Common myeloid progenitor, CD34-positive (primary cell): ENCODE measurements at regions not wholly inside any gene's neighbourhood (a gene's known extent, or its start where the extent isn't known, plus 50 kb on each side); places are given as distances from the start of the nearest gene placed in this dataset.

Experiments used
- CTCF ChIA-PET: fragments of 350-600 bp; sonication (Branson Sonifier 250); formaldehyde crosslinking; loops from one replicate; lab custom pipeline; 2021; ENCODE audit warnings: antibody characterized with exemption; lab: Charles Lee
- POLR2A ChIA-PET: fragments of 350-600 bp; sonication (Branson Sonifier 250); formaldehyde crosslinking; loops from one replicate; lab custom pipeline; 2021; ENCODE audit warnings: antibody characterized with exemption; lab: Charles Lee
- DNase-seq, 3 donors: peaks; one replicate each; pipeline versions ENCODE4 v3.0.0 to v3.0.0-alpha.2; 2013
- H3K27ac ChIP-seq, 2 experiments: 1 replicate in 1 of 2; 2 replicates in 1 of 2; pipeline ENCODE4 v1.7.0; 2013; ENCODE audit warnings: inconsistent platforms in 2 of 2, low read length in 2 of 2, mild to moderate bottlenecking in 2 of 2, low read depth in 1 of 2, moderate library complexity in 1 of 2; ENCODE audit not compliant: severe bottlenecking in 2 of 2, insufficient read depth in 1 of 2, poor library complexity in 1 of 2
- H3K27me3 ChIP-seq, 5 experiments: replicated peaks in 2 of 5; 1 replicate in 3 of 5; 2 replicates in 2 of 5; pipeline versions ENCODE4 v1.6.1 to v1.7.0; 2013; ENCODE audit warnings: low read length in 4 of 5, mild to moderate bottlenecking in 2 of 5, moderate library complexity in 2 of 5, inconsistent platforms in 1 of 5; ENCODE audit not compliant: insufficient read depth in 5 of 5, control insufficient read depth in 4 of 5
- H3K36me3 ChIP-seq, 4 experiments: 1 replicate in 2 of 4; 2 replicates in 2 of 4; pipeline versions ENCODE4 v1.6.1 to v1.7.0; 2013; ENCODE audit warnings: low read length in 3 of 4, control low read depth in 1 of 4, mild to moderate bottlenecking in 1 of 4; ENCODE audit not compliant: control insufficient read depth in 4 of 4, insufficient read depth in 4 of 4
- H3K4me1 ChIP-seq, 4 experiments: 1 replicate in 3 of 4; 2 replicates in 1 of 4; pipeline versions ENCODE4 v1.6.1 to v1.7.1; 2013; ENCODE audit warnings: low read length in 3 of 4, mild to moderate bottlenecking in 3 of 4, control low read depth in 1 of 4, inconsistent platforms in 1 of 4, moderate library complexity in 1 of 4; ENCODE audit not compliant: control insufficient read depth in 4 of 4, insufficient read depth in 4 of 4; ENCODE audit errors: control extremely low read depth in 1 of 4
- H3K4me3 ChIP-seq, 7 experiments: 1 replicate in 4 of 7; 2 replicates in 3 of 7; pipeline versions ENCODE4 v1.5.1 to v1.7.0; 2013; ENCODE audit warnings: mild to moderate bottlenecking in 7 of 7, low read length in 6 of 7, moderate library complexity in 6 of 7, inconsistent platforms in 2 of 7, low read depth in 2 of 7, control low read depth in 1 of 7; ENCODE audit not compliant: insufficient read depth in 4 of 7, control insufficient read depth in 1 of 7; ENCODE audit errors: extremely low read depth in 1 of 7
- H3K9me3 ChIP-seq, 5 experiments: 1 replicate in 4 of 5; 2 replicates in 1 of 5; pipeline versions ENCODE4 v1.6.1 to v1.7.1; 2013; ENCODE audit warnings: low read length in 4 of 5, mild to moderate bottlenecking in 2 of 5, inconsistent platforms in 1 of 5, low read depth in 1 of 5, moderate library complexity in 1 of 5; ENCODE audit not compliant: control insufficient read depth in 4 of 5, insufficient read depth in 2 of 5; ENCODE audit errors: control extremely low read depth in 1 of 5
- WGBS: methylation state at CpG from one replicate; pipeline ENCODE4 v1.1.5; 2013; ENCODE audit not compliant: insufficient coverage; 5-methylcytosine and 5-hydroxymethylcytosine counted together

DNA sequence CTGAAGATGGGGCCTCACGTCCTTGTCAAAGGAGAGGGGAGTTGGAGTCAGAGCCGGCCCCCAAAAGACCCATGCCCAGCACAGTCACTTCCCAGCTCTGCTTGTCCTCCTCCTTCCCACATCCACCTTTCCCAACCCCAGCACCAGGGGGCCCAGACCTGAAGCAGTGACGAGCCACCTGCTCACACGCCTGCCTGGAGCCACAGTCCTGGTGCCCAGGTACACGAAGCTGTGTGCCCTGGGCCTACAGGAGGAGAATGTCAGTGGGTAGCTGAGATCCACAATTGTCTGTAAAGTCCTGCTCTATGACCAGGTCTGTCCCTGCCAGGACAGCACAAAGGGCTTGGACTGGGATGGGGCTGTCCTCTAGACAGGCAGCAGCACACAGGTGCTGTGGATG is 126.8 kb upstream of the PZP start:
- ChIA-PET CTCF (interaction anchor here (0.7 to 2.9 kb wide), 2 partner anchors 37 to 134 kb away, joined by 3 to 9 read pairs; no protein-coding TSS in a partner anchor), POLR2A (no interaction called here)
- 86% methylated on average over 4 of the region's 5 CpGs for WGBS
- Histone ChIP-seq H3K27me3 (no peaks in the 10 kb centered on the region), H3K4me1 (peaks cover 6 to 27% (median 20%) of the 10 kb centered on the region in 4 experiments), H3K9me3 (peaks cover 0 to 10% (median 6%) of the 10 kb centered on the region in 5 experiments), H3K36me3 (no peaks in the 10 kb centered on the region), H3K4me3 (no peak overlapping the region), H3K27ac (no peak overlapping the region)
- DNase-seq = no peak

DNA sequence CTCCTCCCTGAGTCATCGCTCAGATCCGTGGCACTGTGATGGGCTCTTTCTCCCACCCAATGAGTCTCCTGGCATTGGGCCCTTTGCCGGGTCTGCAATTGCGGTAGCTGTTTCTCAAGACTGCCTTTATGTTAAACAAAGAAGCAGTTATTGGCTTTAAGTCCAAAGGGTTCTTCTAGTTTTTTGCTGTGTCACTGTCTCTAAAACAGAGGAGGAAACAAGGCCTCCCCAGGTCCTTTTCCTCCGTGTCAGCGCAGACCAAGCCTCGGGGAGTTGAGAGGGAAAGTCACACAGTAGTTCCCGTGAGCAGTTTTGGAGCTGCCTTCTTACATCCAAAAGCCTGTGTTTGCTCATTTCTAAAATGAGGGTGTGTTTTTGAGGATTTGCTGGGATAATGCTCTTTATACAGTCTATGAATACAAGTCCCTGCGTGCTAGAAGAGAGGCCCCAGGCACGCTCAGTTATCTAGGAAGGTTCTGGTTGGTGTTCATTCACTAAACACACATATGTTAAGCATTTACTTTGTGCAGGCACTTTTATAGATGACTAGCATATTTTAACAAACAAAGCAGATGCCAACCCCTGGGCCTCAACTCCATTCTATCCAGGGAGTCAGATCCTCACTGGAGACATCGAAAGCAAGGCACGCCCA is 126.0 kb upstream of the PZP start:
- peak; percentile 40 to 83 (median 80) for DNase-seq
- POLR2A ChIA-PET = no interaction called here

DNA sequence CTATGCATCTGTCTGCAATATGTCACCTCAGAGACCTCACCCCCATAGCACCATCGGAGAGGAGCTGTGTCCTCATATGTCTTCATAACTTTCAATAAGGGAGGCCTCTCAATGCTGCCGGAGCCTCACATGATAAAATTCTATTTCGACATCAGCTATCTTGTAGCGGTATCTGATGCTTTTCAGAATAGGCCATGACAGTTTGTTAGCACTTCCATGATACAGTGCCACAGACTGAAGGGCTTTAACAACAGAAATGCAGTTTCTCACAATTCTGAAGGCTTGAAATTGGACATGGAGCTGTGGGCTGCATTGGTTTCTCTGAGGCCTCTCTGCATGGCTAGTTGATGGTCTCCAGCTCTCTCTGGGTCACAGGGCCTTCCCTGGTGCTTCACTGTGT is 125.0 kb upstream of the PZP start:
- ChIA-PET CTCF (interaction anchor here (1.1 to 5.5 kb wide), 7 partner anchors 9 to 173 kb away, joined by 3 to 41 read pairs (median 5); no protein-coding TSS in a partner anchor), POLR2A (no interaction called here)

More for the DNA sequence above, 126.0 kb upstream of the PZP start:
- WGBS = 29% methylated on average over 7 of the region's 12 CpGs
- no peaks in the 10 kb centered on the region for H3K36me3 ChIP-seq
- H3K4me1 ChIP-seq = peaks cover 6 to 27% (median 20%) of the 10 kb centered on the region in 4 experiments
- H3K4me3 ChIP-seq = peak overlapping the region in 1 of 7 experiments; percentile 39
- H3K9me3 ChIP-seq = peaks cover 0 to 10% (median 6%) of the 10 kb centered on the region in 5 experiments
- no peaks in the 10 kb centered on the region for H3K27me3 ChIP-seq
- CTCF ChIA-PET = interaction anchor here (0.6 to 5.5 kb wide), 5 partner anchors 17 to 171 kb away, joined by 3 to 41 read pairs (median 5); no protein-coding TSS in a partner anchor
- peak overlapping the region in 1 of 2 experiments; percentile 56 for H3K27ac ChIP-seq

DNA sequence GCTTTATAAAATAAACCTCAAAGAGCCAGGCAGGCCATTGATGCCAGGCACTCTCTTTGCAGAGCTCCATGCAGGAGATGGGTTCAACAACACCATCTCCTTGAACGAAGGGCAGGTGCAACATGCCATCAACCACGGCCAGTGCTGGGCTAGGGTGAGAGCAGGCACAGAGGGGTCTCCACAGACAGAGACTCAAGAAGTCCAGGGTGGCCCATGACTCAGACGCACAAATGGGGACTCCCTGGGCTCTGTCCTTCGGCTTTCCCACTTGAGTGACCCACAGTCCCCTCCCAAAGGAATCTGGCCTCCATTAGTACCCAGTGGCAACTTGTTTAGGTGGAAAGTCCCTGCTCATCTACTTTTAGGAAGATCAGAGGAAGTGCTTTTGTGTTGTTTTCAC is 124.4 kb upstream of the PZP start:
- Histone ChIP-seq H3K9me3 (peaks cover 0 to 10% (median 6%) of the 10 kb centered on the region in 5 experiments), H3K27me3 (no peaks in the 10 kb centered on the region), H3K27ac (no peak overlapping the region), H3K36me3 (no peaks in the 10 kb centered on the region), H3K4me3 (no peak overlapping the region), H3K4me1 (peaks cover 6 to 27% (median 20%) of the 10 kb centered on the region in 4 experiments)
- CTCF ChIA-PET = interaction anchor here (0.8 to 5.5 kb wide), 8 partner anchors 9 to 275 kb away, joined by 3 to 41 read pairs (median 6); partner anchors contain the start of gene KLRB1
- POLR2A ChIA-PET = no interaction called here
- 71% methylated on average over 4 of the region's 4 CpGs for WGBS
- no peak for DNase-seq

More for the DNA sequence above, 125.0 kb upstream of the PZP start:
- Histone ChIP-seq H3K27me3 (no peaks in the 10 kb centered on the region), H3K4me1 (peaks cover 6 to 27% (median 20%) of the 10 kb centered on the region in 4 experiments), H3K4me3 (no peak overlapping the region), H3K27ac (no peak overlapping the region), H3K9me3 (peaks cover 0 to 10% (median 6%) of the 10 kb centered on the region in 5 experiments), H3K36me3 (no peaks in the 10 kb centered on the region)
- 98% methylated on average over 4 of the region's 4 CpGs for WGBS
- DNase-seq = peak in 1 of 3 donors; percentile 13

DNA sequence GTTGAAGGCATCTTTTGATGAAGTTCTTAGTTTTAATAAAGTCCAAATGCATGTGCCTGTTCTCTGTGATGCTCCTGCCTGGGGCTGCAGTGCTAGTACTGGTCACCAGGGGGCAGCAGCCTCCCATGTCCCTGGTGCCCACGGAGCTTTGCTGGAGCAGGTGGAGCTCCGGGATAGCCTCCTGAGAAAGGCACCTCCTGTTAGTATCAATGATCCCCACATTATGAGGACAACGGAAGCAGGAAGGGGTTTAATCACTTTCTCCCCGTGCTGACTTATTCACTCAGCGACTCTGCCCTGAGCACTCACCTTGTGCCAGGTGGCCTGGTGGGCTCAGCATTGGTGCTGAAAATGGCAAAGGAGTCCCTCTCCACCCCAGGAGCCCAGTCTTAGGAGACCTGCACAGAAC is 123.0 kb upstream of the PZP start:
- ChIA-PET POLR2A (no interaction called here), CTCF (interaction anchor here (0.6 to 5.5 kb wide), 10 partner anchors 11 to 267 kb away, joined by 3 to 41 read pairs (median 5); no protein-coding TSS in a partner anchor)
- Histone ChIP-seq H3K4me3 (no peak overlapping the region), H3K27me3 (no peaks in the 10 kb centered on the region), H3K36me3 (no peaks in the 10 kb centered on the region), H3K4me1 (peaks cover 6 to 27% (median 20%) of the 10 kb centered on the region in 4 experiments), H3K27ac (no peak overlapping the region), H3K9me3 (peaks cover 0 to 6% (median 5%) of the 10 kb centered on the region in 5 experiments)
- DNase-seq = peak; percentile 46 to 73 (median 57)
- WGBS = 0% methylated on average over 2 of the region's 5 CpGs

DNA sequence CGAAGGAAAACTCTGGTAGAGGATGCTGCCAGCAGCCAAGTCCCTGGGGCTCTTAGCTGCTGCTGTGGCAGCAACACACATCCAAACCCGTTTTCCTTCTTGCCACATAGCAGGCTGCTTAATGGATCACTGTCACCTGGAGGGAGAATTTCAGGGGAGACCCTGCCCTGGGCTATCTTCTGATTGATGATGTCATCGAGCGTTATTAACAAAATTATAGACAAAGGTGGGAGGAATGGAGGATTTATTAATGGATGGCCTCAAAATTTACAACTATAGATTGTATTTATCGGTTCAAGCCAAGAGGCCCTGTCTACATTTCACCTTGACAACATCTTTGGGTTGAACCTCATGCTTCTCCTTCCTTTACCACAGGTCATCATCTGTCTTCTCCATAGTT is 120.8 kb upstream of the PZP start:
- WGBS = 100% methylated on average over 2 of the region's 5 CpGs
- no peak for DNase-seq
- Histone ChIP-seq H3K27me3 (no peaks in the 10 kb centered on the region), H3K36me3 (no peaks in the 10 kb centered on the region), H3K4me3 (no peak overlapping the region), H3K27ac (no peak overlapping the region), H3K4me1 (peaks cover 6 to 16% (median 12%) of the 10 kb centered on the region in 4 experiments), H3K9me3 (no peaks in the 10 kb centered on the region)
- CTCF ChIA-PET = interaction anchor here (1.5 to 5.5 kb wide), 4 partner anchors 42 to 265 kb away, joined by 3 to 41 read pairs (median 10); no protein-coding TSS in a partner anchor
- POLR2A ChIA-PET = no interaction called here

DNA sequence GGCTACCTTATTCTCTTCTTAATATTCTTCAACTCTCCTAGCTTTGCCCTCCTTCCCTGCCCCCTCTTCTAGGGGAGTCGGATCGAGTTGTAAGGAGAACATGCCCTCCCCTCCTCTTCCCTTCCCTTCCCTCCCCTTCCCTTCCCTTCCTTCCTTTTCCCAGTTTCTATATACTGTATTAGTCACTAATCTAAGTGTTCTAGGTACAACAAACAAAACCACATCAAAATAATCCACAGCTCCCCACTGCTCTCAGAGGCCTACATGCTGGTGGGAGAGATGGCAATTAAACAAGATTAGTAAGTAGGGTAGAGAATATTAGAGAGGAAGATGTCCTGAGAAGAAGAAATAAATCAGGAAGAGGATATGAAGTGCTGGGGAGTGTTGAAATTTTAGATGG is 119.9 kb upstream of the PZP start:
- POLR2A ChIA-PET = no interaction called here
- CTCF ChIA-PET = no interaction called here
- Histone ChIP-seq H3K9me3 (no peaks in the 10 kb centered on the region), H3K27ac (no peak overlapping the region), H3K4me3 (no peak overlapping the region), H3K36me3 (no peaks in the 10 kb centered on the region), H3K4me1 (peaks cover 0 to 7% (median 3%) of the 10 kb centered on the region in 4 experiments), H3K27me3 (no peaks in the 10 kb centered on the region)
- no CpG with 5 or more reads among the region's 2 CpGs for WGBS
- no peak for DNase-seq
